Activated naive CD4-positive, alpha-beta T cell treated with anti-CD3 and anti-CD28 coated beads for 36 hours (primary cell): ENCODE measurements at regions not wholly inside any gene's neighbourhood (a gene's known extent, or its start where the extent isn't known, plus 50 kb on each side); places are given as distances from the start of the nearest gene placed in this dataset.

Source experiments
- CTCF ChIA-PET: fragments of 350-600 bp; sonication (Branson Sonifier 250); formaldehyde crosslinking; loops from one replicate; lab custom pipeline; 2021; ENCODE audit warnings: antibody characterized with exemption; lab: Charles Lee
- DNase-seq: peaks from one replicate; pipeline ENCODE4 v3.0.0-alpha.2; 2020
- H3K27ac Mint-ChIP-seq: one replicate; pipeline ENCODE4 v1.8.0; 2021; ENCODE audit warnings: mild to moderate bottlenecking, mixed read lengths
- H3K27me3 Mint-ChIP-seq: one replicate; pipeline ENCODE4 v1.8.0; 2021; ENCODE audit warnings: low read depth, mixed read lengths
- H3K36me3 Mint-ChIP-seq: one replicate; pipeline ENCODE4 v1.8.0; 2021; ENCODE audit warnings: low read depth, mixed read lengths
- H3K4me1 Mint-ChIP-seq: one replicate; pipeline ENCODE4 v1.8.0; 2021; ENCODE audit warnings: low read depth, mixed read lengths
- H3K4me3 Mint-ChIP-seq: one replicate; pipeline ENCODE4 v1.8.0; 2021; ENCODE audit warnings: mild to moderate bottlenecking, moderate library complexity, mixed read lengths
- H3K9me3 Mint-ChIP-seq: one replicate; pipeline ENCODE4 v1.8.0; 2021; ENCODE audit warnings: mixed read lengths
- intact Hi-C: fragments of 100-400 bp; cut with micrococcal nuclease; formaldehyde crosslinking; loops from one replicate; pipeline ENCODE4 v1.15.1; 2023

- Mint-ChIP-seq H3K36me3 (no peaks in the 10 kb centered on the region), H3K27ac (no peak overlapping the region), H3K4me3 (no peak overlapping the region), H3K27me3 (no peaks in the 10 kb centered on the region), H3K4me1 (no peaks in the 10 kb centered on the region), H3K9me3 (peaks cover 2% of the 10 kb centered on the region)
- CTCF ChIA-PET, result no interaction called here
- intact Hi-C loops, result no loop called here
- no peak for DNase-seq
These were observed 1633.5 kb downstream of the SLITRK1 start for GRCh38 chr13:82248762-82249161.

- no peaks in the 10 kb centered on the region for H3K4me1 Mint-ChIP-seq
- no peak for DNase-seq
- CTCF ChIA-PET, result no interaction called here
- H3K27ac Mint-ChIP-seq, result no peak overlapping the region
- no peaks in the 10 kb centered on the region for H3K27me3 Mint-ChIP-seq
- intact Hi-C loops, result no loop called here
- H3K36me3 Mint-ChIP-seq, result no peaks in the 10 kb centered on the region
- no peak overlapping the region for H3K4me3 Mint-ChIP-seq
- H3K9me3 Mint-ChIP-seq, result peaks cover 2% of the 10 kb centered on the region
These were observed 1636.4 kb downstream of the SLITRK1 start for GRCh38 chr13:82245860-82246259.

GRCh38 chr13:82224806-82225205 is 1657.5 kb downstream of the SLITRK1 start:
- H3K36me3 Mint-ChIP-seq, result no peaks in the 10 kb centered on the region
- no peak for DNase-seq
- H3K27me3 Mint-ChIP-seq, result no peaks in the 10 kb centered on the region
- CTCF ChIA-PET, result no interaction called here
- peaks cover 5% of the 10 kb centered on the region for H3K9me3 Mint-ChIP-seq
- H3K27ac Mint-ChIP-seq, result no peak overlapping the region
- no peak overlapping the region for H3K4me3 Mint-ChIP-seq
- no peaks in the 10 kb centered on the region for H3K4me1 Mint-ChIP-seq
- intact Hi-C loops, result no loop called here

GRCh38 chr13:82221621-82222020 is 1660.7 kb downstream of the SLITRK1 start:
- CTCF ChIA-PET, result no interaction called here
- H3K9me3 Mint-ChIP-seq, result peaks cover 3% of the 10 kb centered on the region
- intact Hi-C loops, result no loop called here
- no peaks in the 10 kb centered on the region for H3K4me1 Mint-ChIP-seq
- DNase-seq, result no peak
- no peak overlapping the region for H3K4me3 Mint-ChIP-seq
- H3K27ac Mint-ChIP-seq, result no peak overlapping the region
- no peaks in the 10 kb centered on the region for H3K27me3 Mint-ChIP-seq
- no peaks in the 10 kb centered on the region for H3K36me3 Mint-ChIP-seq

DNA sequence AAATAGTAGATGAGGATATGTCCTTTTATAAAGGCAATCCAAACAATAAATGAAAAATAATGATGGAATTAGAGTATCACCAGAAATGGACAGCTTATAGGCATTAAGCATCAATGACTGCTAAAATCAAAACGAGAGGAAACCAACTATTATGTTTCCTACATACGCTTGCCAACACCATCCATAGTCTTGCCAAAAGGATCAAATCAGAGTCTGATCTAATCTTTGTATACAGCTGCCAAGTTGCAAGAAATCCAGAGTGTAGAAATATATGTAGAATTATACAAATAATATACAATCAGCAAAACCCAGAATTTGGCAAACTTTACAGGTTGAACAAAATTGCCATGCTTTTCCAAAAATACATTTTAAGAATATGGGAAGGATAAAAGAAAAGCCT is 1661.6 kb downstream of the SLITRK1 start:
- intact Hi-C loops, result no loop called here
- no peak for DNase-seq
- no peak overlapping the region for H3K27ac Mint-ChIP-seq
- no peaks in the 10 kb centered on the region for H3K4me1 Mint-ChIP-seq
- no peak overlapping the region for H3K4me3 Mint-ChIP-seq
- peaks cover 2% of the 10 kb centered on the region for H3K9me3 Mint-ChIP-seq
- H3K27me3 Mint-ChIP-seq, result no peaks in the 10 kb centered on the region
- CTCF ChIA-PET, result no interaction called here
- H3K36me3 Mint-ChIP-seq, result no peaks in the 10 kb centered on the region

DNA sequence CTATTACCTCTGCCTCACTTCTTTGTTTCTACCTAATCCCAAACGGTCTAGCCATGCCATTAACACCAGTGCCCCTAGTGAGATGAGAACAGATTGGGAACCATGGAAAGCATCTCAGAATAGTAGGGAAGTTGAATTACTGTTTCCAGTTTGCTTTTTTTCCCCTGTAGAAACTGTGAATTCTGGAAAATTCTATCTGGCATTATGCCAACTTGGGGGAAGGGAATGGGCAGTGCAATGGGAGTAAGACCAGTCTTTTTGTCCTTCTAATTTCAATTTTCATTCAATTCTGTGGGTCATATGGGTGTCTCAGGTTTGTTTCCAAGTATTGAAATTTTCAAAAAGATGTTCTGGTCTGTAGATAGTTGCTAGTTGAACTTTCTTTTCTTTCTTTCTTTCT is 1666.1 kb downstream of the SLITRK1 start:
- H3K4me1 Mint-ChIP-seq, result no peaks in the 10 kb centered on the region
- no peak overlapping the region for H3K27ac Mint-ChIP-seq
- no peak overlapping the region for H3K4me3 Mint-ChIP-seq
- H3K36me3 Mint-ChIP-seq, result no peaks in the 10 kb centered on the region
- peaks cover 15% of the 10 kb centered on the region for H3K9me3 Mint-ChIP-seq
- no peak for DNase-seq
- CTCF ChIA-PET, result no interaction called here
- no peaks in the 10 kb centered on the region for H3K27me3 Mint-ChIP-seq
- intact Hi-C loops, result no loop called here

DNA sequence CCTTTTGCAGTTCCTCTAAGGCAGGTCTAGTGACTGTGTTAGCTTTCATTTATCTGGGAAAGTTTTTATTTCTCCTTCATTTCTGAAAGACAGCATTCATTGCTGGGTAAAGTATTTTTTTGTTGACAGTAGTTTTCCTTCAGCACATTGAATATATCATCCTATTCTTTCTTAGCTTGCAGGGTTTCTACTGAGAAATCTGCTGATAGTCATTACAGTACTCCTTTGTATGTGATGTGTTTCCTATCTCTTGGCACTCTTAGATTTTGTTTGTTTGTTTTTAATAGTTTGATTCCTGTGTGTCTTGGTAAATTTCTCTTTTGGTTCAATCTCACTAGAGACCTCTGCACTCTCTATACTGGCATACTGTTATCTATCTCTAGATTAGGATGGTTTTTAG is 1667.9 kb downstream of the SLITRK1 start:
- DNase-seq, result no peak
- H3K36me3 Mint-ChIP-seq, result no peaks in the 10 kb centered on the region
- no peak overlapping the region for H3K27ac Mint-ChIP-seq
- H3K9me3 Mint-ChIP-seq, result peaks cover 15% of the 10 kb centered on the region
- H3K4me1 Mint-ChIP-seq, result no peaks in the 10 kb centered on the region
- H3K27me3 Mint-ChIP-seq, result no peaks in the 10 kb centered on the region
- no peak overlapping the region for H3K4me3 Mint-ChIP-seq
- intact Hi-C loops, result no loop called here
- CTCF ChIA-PET, result no interaction called here

GRCh38 chr13:82206241-82206640 is 1676.0 kb downstream of the SLITRK1 start:
- CTCF ChIA-PET, result no interaction called here
- DNase-seq, result no peak
- Mint-ChIP-seq H3K27me3 (no peaks in the 10 kb centered on the region), H3K27ac (no peak overlapping the region), H3K4me3 (no peak overlapping the region), H3K36me3 (no peaks in the 10 kb centered on the region), H3K4me1 (no peaks in the 10 kb centered on the region), H3K9me3 (peaks cover 5% of the 10 kb centered on the region)
- intact Hi-C loops, result no loop called here

DNA sequence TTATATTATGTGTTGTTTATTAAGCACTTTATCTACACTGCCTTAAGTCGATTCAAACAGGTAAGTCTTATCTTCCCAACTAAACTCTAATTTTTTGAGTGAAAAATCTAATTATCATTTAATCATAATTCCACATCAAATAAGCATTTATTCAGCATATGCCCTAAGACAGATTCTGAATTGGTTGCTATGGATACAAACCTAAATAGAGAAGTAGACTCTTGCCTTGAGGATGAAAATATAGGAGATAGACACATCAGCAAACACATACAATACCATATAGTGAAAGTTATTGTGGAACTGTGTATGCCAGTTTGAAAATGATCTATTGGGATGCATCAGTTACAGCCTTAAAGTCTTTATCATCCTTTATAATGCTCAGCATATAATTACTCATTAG is 1679.9 kb downstream of the SLITRK1 start:
- intact Hi-C loops, result no loop called here
- DNase-seq, result no peak
- Mint-ChIP-seq H3K4me3 (no peak overlapping the region), H3K9me3 (peaks cover 6% of the 10 kb centered on the region), H3K27me3 (no peaks in the 10 kb centered on the region), H3K27ac (no peak overlapping the region), H3K4me1 (no peaks in the 10 kb centered on the region), H3K36me3 (no peaks in the 10 kb centered on the region)
- CTCF ChIA-PET, result no interaction called here

- CTCF ChIA-PET, result interaction anchor here (0.5 kb wide), 1 partner anchor 523 kb away, joined by 4 read pairs; no protein-coding TSS in a partner anchor
- intact Hi-C loops, result no loop called here
- no peak overlapping the region for H3K27ac Mint-ChIP-seq
- H3K27me3 Mint-ChIP-seq, result no peaks in the 10 kb centered on the region
- H3K4me3 Mint-ChIP-seq, result no peak overlapping the region
- no peaks in the 10 kb centered on the region for H3K4me1 Mint-ChIP-seq
- no peaks in the 10 kb centered on the region for H3K36me3 Mint-ChIP-seq
- H3K9me3 Mint-ChIP-seq, result peaks cover 7% of the 10 kb centered on the region
- no peak for DNase-seq
These were observed 1686.2 kb downstream of the SLITRK1 start for GRCh38 chr13:82196087-82196486.

GRCh38 chr13:82187227-82187626 is 1695.0 kb downstream of the SLITRK1 start:
- CTCF ChIA-PET, result no interaction called here
- no peak for DNase-seq
- H3K4me1 Mint-ChIP-seq, result no peaks in the 10 kb centered on the region
- H3K27me3 Mint-ChIP-seq, result no peaks in the 10 kb centered on the region
- intact Hi-C loops, result no loop called here
- H3K9me3 Mint-ChIP-seq, result peaks cover 12% of the 10 kb centered on the region
- no peak overlapping the region for H3K27ac Mint-ChIP-seq
- no peaks in the 10 kb centered on the region for H3K36me3 Mint-ChIP-seq
- no peak overlapping the region for H3K4me3 Mint-ChIP-seq

GRCh38 chr13:82176751-82177150 is 1705.5 kb downstream of the SLITRK1 start:
- CTCF ChIA-PET, result no interaction called here
- intact Hi-C loops, result no loop called here

GRCh38 chr13:82165396-82166174 is 1716.7 kb downstream of the SLITRK1 start:
- intact Hi-C loops, result no loop called here
- no peak for DNase-seq
- peaks cover 14% of the 10 kb centered on the region for H3K9me3 Mint-ChIP-seq
- H3K4me3 Mint-ChIP-seq, result no peak overlapping the region
- no peak overlapping the region for H3K27ac Mint-ChIP-seq
- no peaks in the 10 kb centered on the region for H3K4me1 Mint-ChIP-seq
- CTCF ChIA-PET, result no interaction called here
- no peaks in the 10 kb centered on the region for H3K27me3 Mint-ChIP-seq
- H3K36me3 Mint-ChIP-seq, result no peaks in the 10 kb centered on the region

More at GRCh38 chr13:82176751-82177150, 1705.5 kb downstream of the SLITRK1 start:
- Mint-ChIP-seq H3K9me3 (peaks cover 13% of the 10 kb centered on the region), H3K27ac (no peak overlapping the region), H3K4me3 (no peak overlapping the region), H3K4me1 (no peaks in the 10 kb centered on the region), H3K36me3 (no peaks in the 10 kb centered on the region), H3K27me3 (no peaks in the 10 kb centered on the region)
- DNase-seq, result no peak
